Heart left ventricle (tissue), 16 donors: ENCODE measurements at regions not wholly inside any gene's neighbourhood (a gene's known extent, or its start where the extent isn't known, plus 50 kb on each side); places are given as distances from the start of the nearest gene placed in this dataset.

Experiments
- ATAC-seq, 4 donors: fragments of 200-7000 bp; cut with Tn5 transposase; one replicate each; pipeline ENCODE4 v1.9.1; 2020 to 2022; ENCODE audit warnings: moderate library complexity in 4 of 4, mild to moderate bottlenecking in 3 of 4, moderate number of reproducible peaks in 1 of 4
- DNase-seq, 5 donors: peaks; one replicate each; pipeline ENCODE4 v3.0.0-alpha.2; 2020
- H3K27ac ChIP-seq, 12 donors: fragments of 200-600 bp; sonication (generic) in 4 of 12; one replicate each; pipeline versions ENCODE4 v1.5.0 to v1.8.0; 2016 to 2022; ENCODE audit warnings: mild to moderate bottlenecking in 2 of 12
- H3K27me3 ChIP-seq, 9 donors: fragments of 200-600 bp; sonication (generic) in 2 of 9; one replicate each; pipeline versions ENCODE4 v1.5.1 to v1.8.0; 2016 to 2022; ENCODE audit warnings: mild to moderate bottlenecking in 3 of 9
- H3K36me3 ChIP-seq, 9 donors: fragments of 200-600 bp; sonication (generic) in 2 of 9; one replicate each; pipeline versions ENCODE4 v1.5.0 to v1.8.0; 2018 to 2022; ENCODE audit warnings: mild to moderate bottlenecking in 2 of 9
- H3K4me1 ChIP-seq, 12 donors: fragments of 200-600 bp; sonication (generic) in 4 of 12; one replicate each; pipeline versions ENCODE4 v1.5.0 to v1.8.0; 2016 to 2022; ENCODE audit warnings: mild to moderate bottlenecking in 3 of 12
- H3K4me3 ChIP-seq, 12 donors: fragments of 200-600 bp; sonication (generic) in 4 of 12; one replicate each; pipeline versions ENCODE4 v1.5.0 to v1.8.0; 2017 to 2022; ENCODE audit warnings: mild to moderate bottlenecking in 9 of 12, moderate library complexity in 4 of 12
- H3K9me3 ChIP-seq, 12 donors: fragments of 200-600 bp; sonication (generic) in 4 of 12; one replicate each; pipeline versions ENCODE4 v1.5.0 to v1.8.0; 2016 to 2022; ENCODE audit warnings: mild to moderate bottlenecking in 1 of 12
- POLR2A ChIP-seq, 2 donors: fragments of 450-650 bp; IDR thresholded peaks; one replicate each; pipeline ENCODE4 v1.6.1; 2017; ENCODE audit warnings: antibody characterized with exemption in 2 of 2, mild to moderate bottlenecking in 2 of 2, moderate library complexity in 2 of 2
- WGBS, 4 donors: extraction: QIAGEN DNeasy Blood & Tissue Kit in 2 of 4; methylation state at CpG; one replicate each; pipeline versions ENCODE4 v1.1.5 to v1.1.7; 2013 to 2018; 5-methylcytosine and 5-hydroxymethylcytosine counted together
- intact Hi-C, 10 donors: fragments of 100-400 bp; cut with DNase I; formaldehyde crosslinking; loops; one replicate each; pipeline versions ENCODE4 v1.11.1 to v1.14.2; 2022
- TF ChIP-seq, protein P1 (sequence below), 12 donors: fragments of 200-600 bp; sonication (generic) in 4 of 12; IDR thresholded peaks; one replicate each; pipeline versions ENCODE4 v1.5.0 to v1.8.0; 2018 to 2022; ENCODE audit warnings: antibody characterized with exemption in 12 of 12, mild to moderate bottlenecking in 5 of 12
- donor health status: ischemic (EF 13 %, LVEDD 7.1; RV severe dilation, severe dysfunction).
- donor health status: healthy with polysubstance abuse.
- donor health status: DM: no; HTN: yes; CAD: no.
- donor health status: DM: no; HTN: no; CAD: no.
- donor health status: ischemic (EF 25% LVEDD 6.9; RV normal size, moderate dysfunction).
- donor health status: ischemic (EF 25% LVEDD 5.7; RV mildly dilated, moderate dysfunction).
- donor health status: healthy.
- donor health status: DM: yes; HTN: yes; CAD: no.
- donor health status: ischemic (EF 35%, LVEDD 5.7; RV mildly dilated, moderate dysfunction).
- donor health status: nonischemic (EF 11% LVEDD 7.7; RV severe dilation, severe dysfunction).
- donor health status: DM: yes; HTN: yes; CAD: no.
- donor health status: PGD.
- donor health status: ischemic (EF 29% LVEDD 5.4; RV normal size, mild dysfunction).
- donor health status: nonischemic (EF 23%, LVEDD 6.1; RV moderate dilation, normal function).

DNA sequence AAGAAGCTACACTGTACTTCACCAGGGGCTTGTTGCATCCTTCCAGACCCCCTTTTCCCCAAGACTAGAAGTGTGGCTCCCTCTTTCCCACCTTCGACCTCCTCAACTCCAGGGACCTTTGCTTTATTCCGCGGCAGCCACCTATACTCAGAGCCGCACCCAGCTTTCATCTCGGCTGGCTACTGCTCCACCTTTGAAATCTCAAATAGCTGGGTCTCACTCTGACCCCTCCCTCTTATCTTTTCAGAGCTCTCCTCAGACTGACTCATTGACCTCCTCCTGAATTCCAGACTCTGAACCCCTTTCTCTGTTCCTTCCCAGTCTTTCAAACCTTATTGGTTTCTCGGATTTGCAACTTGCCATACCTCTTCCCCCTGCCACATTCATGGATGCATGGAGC is 144.7 kb upstream of the JUN start:
- no peak for ATAC-seq
- 87 to 96% (median 91%) methylated on average over 6 of the region's 6 CpGs for WGBS, 4 donors

DNA sequence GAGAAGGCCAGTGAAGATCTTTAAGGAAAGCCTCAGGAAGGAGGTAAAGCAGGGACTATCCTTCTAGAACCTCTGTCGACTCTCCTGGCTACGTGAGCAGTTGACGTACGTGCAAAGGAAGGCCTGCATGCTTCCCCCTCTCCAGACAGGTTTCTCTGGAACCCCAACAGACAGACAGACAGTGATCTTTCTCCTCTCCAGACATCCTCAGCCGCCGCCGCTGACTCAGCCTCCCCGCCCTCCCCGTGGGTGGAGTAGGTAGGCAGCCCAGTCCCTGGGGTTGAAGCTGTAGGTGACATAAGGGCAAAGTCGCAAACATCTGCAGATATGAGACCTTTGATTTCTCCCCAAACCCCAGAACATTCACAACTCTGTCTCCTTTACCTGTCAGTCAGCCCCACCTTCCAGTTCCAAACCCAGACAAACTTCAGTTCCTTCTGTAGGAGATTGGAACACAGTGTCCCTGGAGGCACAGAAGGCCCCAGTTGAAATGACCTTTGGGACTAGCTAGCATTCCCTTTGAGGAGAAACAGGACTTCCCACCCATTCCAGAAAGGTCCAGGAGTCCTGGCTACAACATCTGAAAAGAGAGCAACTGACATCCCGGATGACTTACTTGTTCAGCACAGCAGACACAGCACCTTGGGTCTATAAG is 146.0 kb upstream of the JUN start:
- TF ChIP-seq POLR2A (IDR thresholded peaks at IDR 0.05) = no peak
- TF ChIP-seq, protein P1, sequence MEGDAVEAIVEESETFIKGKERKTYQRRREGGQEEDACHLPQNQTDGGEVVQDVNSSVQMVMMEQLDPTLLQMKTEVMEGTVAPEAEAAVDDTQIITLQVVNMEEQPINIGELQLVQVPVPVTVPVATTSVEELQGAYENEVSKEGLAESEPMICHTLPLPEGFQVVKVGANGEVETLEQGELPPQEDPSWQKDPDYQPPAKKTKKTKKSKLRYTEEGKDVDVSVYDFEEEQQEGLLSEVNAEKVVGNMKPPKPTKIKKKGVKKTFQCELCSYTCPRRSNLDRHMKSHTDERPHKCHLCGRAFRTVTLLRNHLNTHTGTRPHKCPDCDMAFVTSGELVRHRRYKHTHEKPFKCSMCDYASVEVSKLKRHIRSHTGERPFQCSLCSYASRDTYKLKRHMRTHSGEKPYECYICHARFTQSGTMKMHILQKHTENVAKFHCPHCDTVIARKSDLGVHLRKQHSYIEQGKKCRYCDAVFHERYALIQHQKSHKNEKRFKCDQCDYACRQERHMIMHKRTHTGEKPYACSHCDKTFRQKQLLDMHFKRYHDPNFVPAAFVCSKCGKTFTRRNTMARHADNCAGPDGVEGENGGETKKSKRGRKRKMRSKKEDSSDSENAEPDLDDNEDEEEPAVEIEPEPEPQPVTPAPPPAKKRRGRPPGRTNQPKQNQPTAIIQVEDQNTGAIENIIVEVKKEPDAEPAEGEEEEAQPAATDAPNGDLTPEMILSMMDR (IDR thresholded peaks at IDR 0.05) = no peak
- intact Hi-C loops = no loop called here
- no peak overlapping the region for H3K4me3 ChIP-seq
- 88 to 95% (median 95%) methylated on average over 11 of the region's 11 CpGs for WGBS, 4 donors
- no peak overlapping the region for H3K27ac ChIP-seq
- no peak for ATAC-seq
- H3K36me3 ChIP-seq = no peaks in the 10 kb centered on the region
- no peak for DNase-seq
- peaks cover 0 to 28% (median 0%) of the 10 kb centered on the region in 12 donors for H3K4me1 ChIP-seq
- no peaks in the 10 kb centered on the region for H3K9me3 ChIP-seq
- H3K27me3 ChIP-seq = no peaks in the 10 kb centered on the region

More for the DNA sequence above, 144.7 kb upstream of the JUN start:
- Histone ChIP-seq H3K27me3 (no peaks in the 10 kb centered on the region), H3K9me3 (no peaks in the 10 kb centered on the region), H3K4me1 (peaks cover 0 to 27% (median 0%) of the 10 kb centered on the region in 12 donors), H3K27ac (no peak overlapping the region), H3K4me3 (no peak overlapping the region), H3K36me3 (no peaks in the 10 kb centered on the region)
- intact Hi-C loops = no loop called here
- DNase-seq = no peak
- TF ChIP-seq, protein P1 (IDR thresholded peaks at IDR 0.05) = no peak
- TF ChIP-seq POLR2A (IDR thresholded peaks at IDR 0.05) = no peak

DNA sequence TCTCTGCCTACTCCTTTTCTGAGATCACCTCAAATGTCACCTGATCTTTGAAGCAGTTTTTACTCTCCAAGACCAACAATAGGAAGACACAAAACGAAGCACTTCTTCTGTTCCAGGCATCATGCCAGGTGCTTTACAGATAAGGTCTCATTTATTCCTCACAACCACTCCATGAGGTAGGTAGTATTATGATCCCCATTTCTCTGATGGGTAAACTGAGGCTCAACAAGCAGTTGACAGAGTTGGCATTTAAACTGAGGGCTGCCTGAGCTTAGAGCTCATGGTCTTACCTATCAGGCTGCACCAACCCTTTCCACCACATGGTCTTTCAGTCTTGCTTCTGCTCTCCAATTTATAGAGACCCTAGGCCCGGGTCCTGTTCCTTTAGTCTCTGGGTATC is 147.2 kb upstream of the JUN start:
- no peaks in the 10 kb centered on the region for H3K27me3 ChIP-seq
- no peak overlapping the region for H3K4me3 ChIP-seq
- no peak for TF ChIP-seq POLR2A (IDR thresholded peaks at IDR 0.05)
- TF ChIP-seq, protein P1 (IDR thresholded peaks at IDR 0.05) = no peak
- H3K36me3 ChIP-seq = no peaks in the 10 kb centered on the region
- peaks cover 0 to 28% (median 0%) of the 10 kb centered on the region in 12 donors for H3K4me1 ChIP-seq
- intact Hi-C loops = no loop called here
- no peaks in the 10 kb centered on the region for H3K9me3 ChIP-seq
- WGBS, 4 donors = 66 to 86% (median 78%) methylated on average over 2 of the region's 2 CpGs
- DNase-seq = no peak
- no peak overlapping the region for H3K27ac ChIP-seq
- ATAC-seq = no peak

DNA sequence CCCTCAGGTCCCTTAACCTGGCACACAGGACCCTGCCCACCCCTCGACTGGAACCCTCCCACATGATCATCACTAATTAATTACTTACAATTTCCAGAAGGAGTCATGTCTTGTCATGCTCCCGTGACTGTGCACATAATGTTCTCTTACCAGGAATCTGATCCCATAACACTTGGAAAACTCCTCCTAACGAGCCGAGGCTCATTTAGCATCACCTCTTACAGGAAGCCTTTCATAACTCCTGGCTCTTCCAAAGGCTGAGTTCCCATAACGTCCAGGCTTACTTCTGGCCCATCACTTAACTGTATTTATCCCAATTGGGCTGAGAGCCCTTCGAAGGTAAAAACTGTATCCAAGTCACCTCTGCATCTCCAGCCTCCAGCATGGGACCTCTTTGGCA is 147.9 kb upstream of the JUN start:
- DNase-seq (no peak), ATAC-seq (no peak)
- Histone ChIP-seq H3K9me3 (no peaks in the 10 kb centered on the region), H3K36me3 (no peaks in the 10 kb centered on the region), H3K4me1 (peaks cover 0 to 22% (median 0%) of the 10 kb centered on the region in 12 donors), H3K4me3 (no peak overlapping the region), H3K27me3 (no peaks in the 10 kb centered on the region), H3K27ac (no peak overlapping the region)
- TF ChIP-seq, protein P1 (IDR thresholded peaks at IDR 0.05) = no peak
- TF ChIP-seq POLR2A (IDR thresholded peaks at IDR 0.05) = no peak
- intact Hi-C loops = no loop called here
- WGBS, 4 donors = 90 to 91% (median 90%) methylated on average over 6 of the region's 6 CpGs
